Activated CD4-positive, CD25-positive, alpha-beta regulatory T cell (primary cell): ENCODE measurements at regions not wholly inside any gene's neighbourhood (a gene's known extent, or its start where the extent isn't known, plus 50 kb on each side); places are given as distances from the start of the nearest gene placed in this dataset.
"Not testable (repeated sequence)": the region's sequence is repeated elsewhere in the genome, so short reads cannot be mapped to it uniquely, and the experiment has no call there.

Experiments
- DNase-seq, 4 experiments: peaks; one replicate each; lab custom pipeline; 2025; lab: John Stamatoyannopoulos, UW

GRCh38 chr13:85603735-85604134 lies 195.5 kb downstream of the SLITRK6 start:
- DNase-seq, result no peak

GRCh38 chr13:85601526-85601925 lies 197.7 kb downstream of the SLITRK6 start:
- no peak for DNase-seq

GRCh38 chr13:85597790-85598500 lies 201.3 kb downstream of the SLITRK6 start:
- no peak for DNase-seq

GRCh38 chr13:85592211-85592610 lies 207.0 kb downstream of the SLITRK6 start:
- no peak for DNase-seq

GRCh38 chr13:85590231-85590931 lies 208.8 kb downstream of the SLITRK6 start:
- DNase-seq, result no peak

GRCh38 chr13:85589021-85589420 lies 210.2 kb downstream of the SLITRK6 start:
- no peak for DNase-seq

GRCh38 chr13:85588359-85588758 lies 210.9 kb downstream of the SLITRK6 start:
- no peak for DNase-seq

GRCh38 chr13:85586856-85587255 lies 212.4 kb downstream of the SLITRK6 start:
- no peak for DNase-seq

- DNase-seq, result no peak
Observed at GRCh38 chr13:85586422-85586831, 212.8 kb downstream of the SLITRK6 start.

GRCh38 chr13:85582890-85583289 lies 216.3 kb downstream of the SLITRK6 start:
- DNase-seq, result no peak

GRCh38 chr13:85575110-85575509 lies 224.1 kb downstream of the SLITRK6 start:
- DNase-seq, result no peak

GRCh38 chr13:85567909-85568308 lies 231.3 kb downstream of the SLITRK6 start:
- no peak for DNase-seq

- no peak for DNase-seq
Observed at GRCh38 chr13:85565652-85566051, 233.6 kb downstream of the SLITRK6 start.

- no peak for DNase-seq
Observed at GRCh38 chr13:85564598-85564997, 234.6 kb downstream of the SLITRK6 start.

- no peak for DNase-seq
Observed at GRCh38 chr13:85562282-85562681, 236.9 kb downstream of the SLITRK6 start.

GRCh38 chr13:85557691-85558467 lies 241.3 kb downstream of the SLITRK6 start:
- no peak for DNase-seq

- DNase-seq, result no peak
Observed at GRCh38 chr13:85551012-85551411, 248.2 kb downstream of the SLITRK6 start.

GRCh38 chr13:85549819-85550218 lies 249.4 kb downstream of the SLITRK6 start:
- no peak for DNase-seq

GRCh38 chr13:85548845-85549244 lies 250.4 kb downstream of the SLITRK6 start:
- DNase-seq, result not testable (repeated sequence)

- no peak for DNase-seq
Observed at GRCh38 chr13:85545771-85546170, 253.4 kb downstream of the SLITRK6 start.

- DNase-seq, result no peak
Observed at GRCh38 chr13:85544756-85545155, 254.5 kb downstream of the SLITRK6 start.

- no peak for DNase-seq
Observed at GRCh38 chr13:85543144-85543543, 256.1 kb downstream of the SLITRK6 start.

GRCh38 chr13:85541476-85541875 lies 257.7 kb downstream of the SLITRK6 start:
- no peak for DNase-seq
